CD14-positive monocyte (primary cell): ENCODE measurements at regions not wholly inside any gene's neighbourhood (a gene's known extent, or its start where the extent isn't known, plus 50 kb on each side); places are given as distances from the start of the nearest gene placed in this dataset.

Experiments used
- DNase-seq, 3 donors: peaks; one replicate each; pipeline ENCODE4 v3.0.0-alpha.2; 2011 to 2022
- H2AFZ ChIP-seq: 2 replicates; pipeline ENCODE4 v1.6.0; 2012; ENCODE audit warnings: mild to moderate bottlenecking, low read depth, low read length, inconsistent platforms; ENCODE audit not compliant: insufficient read depth, poor library complexity, severe bottlenecking
- H3K27ac ChIP-seq, 2 donors: 1 replicate in 1 of 2; 2 replicates in 1 of 2; pipeline ENCODE4 v1.5.1; 2012 to 2013; ENCODE audit warnings: low read length in 2 of 2, control low read depth in 1 of 2, inconsistent platforms in 1 of 2, low read depth in 1 of 2, mild to moderate bottlenecking in 1 of 2
- H3K27me3 ChIP-seq, 2 donors: one replicate each; pipeline versions ENCODE4 v1.6.0 to v1.6.1; 2011 to 2013; ENCODE audit warnings: low read length in 2 of 2; ENCODE audit not compliant: control insufficient read depth in 2 of 2, insufficient read depth in 2 of 2
- H3K36me3 ChIP-seq, 2 donors: replicated peaks in 1 of 2; 1 replicate in 1 of 2; 2 replicates in 1 of 2; pipeline versions ENCODE4 v1.5.1 to v1.6.1; 2012 to 2013; ENCODE audit warnings: low read length in 2 of 2, control low read depth in 1 of 2, inconsistent platforms in 1 of 2, mild to moderate bottlenecking in 1 of 2; ENCODE audit not compliant: insufficient read depth in 2 of 2, control insufficient read depth in 1 of 2
- H3K4me1 ChIP-seq, 2 donors: 1 replicate in 1 of 2; 2 replicates in 1 of 2; pipeline versions ENCODE4 v1.5.1 to v1.6.1; 2012 to 2013; ENCODE audit warnings: low read length in 2 of 2, control low read depth in 1 of 2, inconsistent platforms in 1 of 2, mild to moderate bottlenecking in 1 of 2, moderate library complexity in 1 of 2; ENCODE audit not compliant: insufficient read depth in 2 of 2, control insufficient read depth in 1 of 2
- H3K4me2 ChIP-seq: replicated peaks from 2 replicates; pipeline ENCODE3; 2012; ENCODE audit warnings: low read length, moderate library complexity, mild to moderate bottlenecking; ENCODE audit not compliant: poor library complexity, severe bottlenecking; ENCODE audit errors: extremely low read depth
- H3K4me3 ChIP-seq, 3 experiments: fragments of 200-600 bp in 1 of 3; sonication (generic) in 1 of 3; replicated peaks in 1 of 3; 1 replicate in 2 of 3; 2 replicates in 1 of 3; pipeline ENCODE4 v1.5.1; 2011 to 2013; ENCODE audit warnings: low read length in 3 of 3, mild to moderate bottlenecking in 3 of 3, control low read depth in 2 of 3, low read depth in 2 of 3, inconsistent platforms in 1 of 3, moderate library complexity in 1 of 3
- H3K79me2 ChIP-seq: 2 replicates; pipeline ENCODE4 v1.6.0; 2012; ENCODE audit warnings: mild to moderate bottlenecking, control low read depth, inconsistent platforms, low read length, moderate library complexity; ENCODE audit not compliant: insufficient read depth
- H3K9ac ChIP-seq: 2 replicates; pipeline ENCODE4 v1.6.0; 2017; ENCODE audit warnings: low read length, mild to moderate bottlenecking; ENCODE audit not compliant: insufficient read depth, poor library complexity, severe bottlenecking
- H3K9me3 ChIP-seq, 2 donors: replicated peaks in 1 of 2; 1 replicate in 1 of 2; 2 replicates in 1 of 2; pipeline versions ENCODE4 v1.5.1 to v1.6.1; 2012 to 2013; ENCODE audit warnings: low read length in 2 of 2, control low read depth in 1 of 2; ENCODE audit not compliant: control insufficient read depth in 1 of 2, insufficient read depth in 1 of 2
- H4K20me1 ChIP-seq: 2 replicates; pipeline ENCODE4 v1.6.0; 2012; ENCODE audit warnings: mild to moderate bottlenecking, low read length, control low read depth, moderate library complexity; ENCODE audit not compliant: insufficient read depth
- H3K27ac Mint-ChIP-seq, 7 donors: one replicate each; pipeline ENCODE4 v1.8.0; 2020; ENCODE audit warnings: mild to moderate bottlenecking in 7 of 7, mixed read lengths in 7 of 7, moderate library complexity in 6 of 7, inconsistent platforms in 2 of 7
- H3K27me3 Mint-ChIP-seq, 3 donors: one replicate each; pipeline ENCODE4 v1.8.0; 2021 to 2022; ENCODE audit warnings: low read depth in 3 of 3, mild to moderate bottlenecking in 3 of 3, mixed read lengths in 3 of 3, moderate library complexity in 3 of 3, inconsistent platforms in 1 of 3
- H3K36me3 Mint-ChIP-seq, 2 donors: one replicate each; pipeline ENCODE4 v1.8.0; 2020; ENCODE audit warnings: mixed read lengths in 2 of 2, inconsistent platforms in 1 of 2, mild to moderate bottlenecking in 1 of 2
- H3K4me1 Mint-ChIP-seq: one replicate; pipeline ENCODE4 v1.8.0; 2020; ENCODE audit warnings: mild to moderate bottlenecking, mixed read lengths
- H3K4me3 Mint-ChIP-seq, 2 donors: one replicate each; pipeline ENCODE4 v1.8.0; 2020; ENCODE audit warnings: mild to moderate bottlenecking in 2 of 2, mixed read lengths in 2 of 2, moderate library complexity in 1 of 2
- H3K9me3 Mint-ChIP-seq, 7 donors: one replicate each; pipeline ENCODE4 v1.8.0; 2020 to 2022; ENCODE audit warnings: mixed read lengths in 7 of 7, mild to moderate bottlenecking in 6 of 7, moderate library complexity in 6 of 7, inconsistent platforms in 2 of 7
- CTCF ChIP-seq: fragments of 200-600 bp; IDR thresholded peaks from one replicate; pipeline ENCODE4 v1.8.0; 2022; ENCODE audit warnings: antibody characterized with exemption, mild to moderate bottlenecking
- WGBS: methylation state at CpG from one replicate; pipeline ENCODE4 v1.1.5; 2013; ENCODE audit warnings: missing lambda C conversion rate; ENCODE audit not compliant: insufficient coverage; 5-methylcytosine and 5-hydroxymethylcytosine counted together
- intact Hi-C, 2 donors: fragments of 100-400 bp; cut with micrococcal nuclease; formaldehyde crosslinking; loops; one replicate each; pipeline versions ENCODE4 v1.15.0 to v1.15.1; 2023

DNA sequence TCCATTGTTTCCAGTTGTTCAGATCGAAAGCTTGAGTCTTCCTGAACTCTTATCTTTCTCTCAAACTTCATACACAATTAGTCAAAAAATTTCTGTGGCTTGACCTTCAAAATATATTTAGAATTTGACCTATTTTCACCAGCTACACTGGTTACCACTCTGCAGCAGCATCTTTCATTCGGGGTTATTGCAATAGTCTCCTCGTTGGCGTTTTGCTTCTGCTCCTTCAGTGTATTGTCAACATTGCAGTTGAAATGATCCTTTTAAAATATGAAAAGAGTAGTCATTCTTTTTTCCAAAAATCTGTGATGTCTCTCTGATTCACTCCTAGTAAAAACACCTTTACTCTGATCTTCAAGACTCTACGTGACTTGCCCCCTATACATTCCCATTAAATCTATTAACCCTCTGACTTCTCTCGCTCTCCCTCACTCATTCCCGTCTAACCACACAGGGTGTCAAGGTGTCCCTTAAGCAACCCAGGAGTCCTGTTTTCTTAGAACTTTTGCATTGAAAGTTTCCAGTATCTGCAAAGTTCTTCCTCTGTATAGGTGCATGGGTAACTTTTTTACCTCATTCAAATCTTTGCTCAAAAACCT, 480.2 kb upstream of the B3GALT2 start:
- intact Hi-C loops, result no loop called here
- Mint-ChIP-seq H3K4me1 (no peaks in the 10 kb centered on the region), H3K9me3 (peaks cover 0 to 2% (median 0%) of the 10 kb centered on the region in 7 donors), H3K36me3 (no peaks in the 10 kb centered on the region), H3K4me3 (no peak overlapping the region), H3K27ac (no peak overlapping the region), H3K27me3 (no peaks in the 10 kb centered on the region)
- Histone ChIP-seq H3K36me3 (no peaks in the 10 kb centered on the region), H3K9me3 (no peaks in the 10 kb centered on the region), H3K27me3 (no peaks in the 10 kb centered on the region), H3K9ac (no peak overlapping the region), H3K27ac (no peak overlapping the region), H3K4me1 (no peaks in the 10 kb centered on the region), H3K4me2 (no peak overlapping the region), H2AFZ (no peak overlapping the region), H3K4me3 (no peak overlapping the region), H3K79me2 (no peaks in the 10 kb centered on the region), H4K20me1 (no peaks in the 10 kb centered on the region)
- WGBS, result 88% methylated on average over 4 of the region's 7 CpGs
- no peak for TF ChIP-seq CTCF
- DNase-seq, result no peak

GRCh38 chr1:193663965-193664364, 477.6 kb upstream of the B3GALT2 start:
- TF ChIP-seq CTCF, result no peak
- H3K36me3 Mint-ChIP-seq, result no peaks in the 10 kb centered on the region
- H3K4me3 Mint-ChIP-seq, result no peak overlapping the region
- no peaks in the 10 kb centered on the region for H3K4me1 Mint-ChIP-seq
- H3K4me2 ChIP-seq, result no peak overlapping the region
- H2AFZ ChIP-seq, result no peak overlapping the region
- H4K20me1 ChIP-seq, result no peaks in the 10 kb centered on the region
- no peaks in the 10 kb centered on the region for H3K79me2 ChIP-seq
- H3K27ac Mint-ChIP-seq, result no peak overlapping the region
- H3K27me3 ChIP-seq, result no peaks in the 10 kb centered on the region
- no peaks in the 10 kb centered on the region for H3K4me1 ChIP-seq
- H3K4me3 ChIP-seq, result no peak overlapping the region
- H3K36me3 ChIP-seq, result no peaks in the 10 kb centered on the region
- no peaks in the 10 kb centered on the region for H3K9me3 ChIP-seq
- intact Hi-C loops, result no loop called here
- H3K9ac ChIP-seq, result no peak overlapping the region
- no peak for DNase-seq
- no peaks in the 10 kb centered on the region for H3K27me3 Mint-ChIP-seq
- H3K27ac ChIP-seq, result no peak overlapping the region
- peaks cover 0 to 2% (median 0%) of the 10 kb centered on the region in 7 donors for H3K9me3 Mint-ChIP-seq
